GDM1 (cell line): ENCODE measurements at regions not wholly inside any gene's neighbourhood (a gene's known extent, or its start where the extent isn't known, plus 50 kb on each side); places are given as distances from the start of the nearest gene placed in this dataset.

ENCODE experiments used
- DNase-seq: peaks from one replicate; lab custom pipeline; 2025; lab: John Stamatoyannopoulos, UW

DNA sequence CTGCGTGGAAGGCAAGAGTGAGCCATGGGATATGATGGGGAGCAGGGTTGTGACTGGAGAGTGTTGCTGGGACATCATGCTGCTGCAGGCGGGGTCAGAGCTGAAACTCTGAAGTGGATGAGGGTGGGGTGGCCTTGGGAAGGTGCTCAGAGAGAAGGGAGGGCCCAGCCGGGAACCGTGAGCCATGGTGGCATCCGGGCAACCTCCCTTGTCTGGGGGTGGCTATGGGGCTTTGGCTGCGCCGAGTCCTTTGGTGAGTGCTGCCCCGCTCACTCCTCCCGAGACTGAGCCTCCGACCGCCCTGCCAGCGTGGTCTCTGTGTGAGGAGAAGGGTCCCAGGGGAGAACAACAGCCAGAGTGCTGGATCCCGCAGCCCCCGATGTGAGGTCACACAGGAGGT is 632.0 kb downstream of the BRD1 start:
- no peak for DNase-seq

GRCh38 chr22:49193901-49194465 is 633.7 kb downstream of the BRD1 start:
- DNase-seq, result no peak

GRCh38 chr22:49193348-49193747 is 634.3 kb downstream of the BRD1 start:
- no peak for DNase-seq

- no peak for DNase-seq
Measured at GRCh38 chr22:49192857-49193250, 634.8 kb downstream of the BRD1 start.

GRCh38 chr22:49192180-49192856 is 635.4 kb downstream of the BRD1 start:
- DNase-seq, result no peak

GRCh38 chr22:49191506-49191980 is 636.1 kb downstream of the BRD1 start:
- DNase-seq, result no peak

DNA sequence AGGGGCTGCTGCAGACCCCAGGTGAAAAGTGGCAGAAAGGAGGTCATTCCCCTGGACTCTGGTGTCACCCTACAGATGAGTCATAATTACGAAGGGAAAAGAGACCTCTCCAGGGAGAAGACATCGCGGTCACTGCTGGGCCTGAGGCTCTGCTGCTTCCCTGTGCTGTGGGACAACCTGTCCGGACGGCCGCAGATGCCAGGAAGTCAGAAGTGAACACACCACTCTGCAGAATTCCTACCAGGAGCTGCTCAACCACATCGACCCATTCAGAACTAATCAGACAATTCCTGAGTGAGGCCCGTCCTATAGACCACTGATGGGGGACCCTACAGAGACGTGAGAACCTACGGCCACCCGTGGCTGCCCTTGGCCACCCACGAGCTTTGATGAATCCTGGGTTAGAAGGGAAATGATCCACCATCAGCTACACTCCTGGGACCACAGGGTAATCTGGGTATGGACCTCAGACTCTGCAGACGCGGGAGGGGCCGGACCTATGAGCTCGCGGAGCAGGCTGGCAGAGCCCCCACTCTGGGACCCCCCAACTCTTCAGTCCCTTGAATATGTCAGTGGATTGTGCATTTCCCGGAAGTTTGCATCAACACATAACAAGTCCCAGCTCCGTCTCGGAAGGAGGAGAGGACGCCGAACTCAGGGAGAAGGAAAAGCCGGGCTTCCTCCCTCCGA is 636.7 kb downstream of the BRD1 start:
- DNase-seq, result no peak

- no peak for DNase-seq
Measured at GRCh38 chr22:49189871-49190270, 637.8 kb downstream of the BRD1 start.

DNA sequence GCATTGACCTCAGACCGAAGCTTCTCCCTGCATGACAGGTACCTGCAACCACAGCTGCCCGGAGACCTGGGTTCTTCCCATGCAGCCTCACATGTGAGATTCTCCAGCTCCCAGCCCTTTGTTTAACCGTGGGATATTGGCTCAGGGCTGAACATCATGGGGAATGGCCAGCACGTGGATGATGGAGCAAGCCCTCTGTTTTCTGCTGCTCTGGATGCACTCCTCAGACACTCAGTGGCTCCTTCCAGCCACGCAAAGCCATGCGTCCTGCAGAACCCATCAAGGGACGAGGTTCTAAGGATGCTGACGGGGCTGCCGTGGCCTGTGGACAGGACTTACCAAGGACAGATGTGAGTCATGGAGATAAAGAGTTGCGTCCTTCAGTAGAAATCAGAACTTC is 639.1 kb downstream of the BRD1 start:
- no peak for DNase-seq

GRCh38 chr22:49188091-49188490 is 639.6 kb downstream of the BRD1 start:
- no peak for DNase-seq

DNA sequence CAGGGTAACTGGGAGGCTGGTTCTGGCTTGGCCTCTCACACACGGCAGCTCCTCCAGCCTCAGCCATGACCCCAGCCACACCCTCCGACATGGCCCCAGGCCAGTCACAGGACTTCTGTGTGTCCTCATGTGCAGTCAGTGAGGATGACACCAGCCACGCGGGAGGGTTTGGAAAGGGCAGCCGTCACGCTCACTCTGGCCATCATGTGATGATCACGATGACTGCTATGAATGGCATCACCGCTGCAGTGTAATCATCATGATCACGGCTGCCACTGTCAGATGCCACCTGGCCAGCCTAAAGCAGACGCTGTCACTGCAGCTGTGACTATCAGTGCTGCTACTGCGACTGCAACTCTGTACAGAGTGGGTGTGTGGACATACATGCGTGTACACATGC is 640.9 kb downstream of the BRD1 start:
- no peak for DNase-seq

DNA sequence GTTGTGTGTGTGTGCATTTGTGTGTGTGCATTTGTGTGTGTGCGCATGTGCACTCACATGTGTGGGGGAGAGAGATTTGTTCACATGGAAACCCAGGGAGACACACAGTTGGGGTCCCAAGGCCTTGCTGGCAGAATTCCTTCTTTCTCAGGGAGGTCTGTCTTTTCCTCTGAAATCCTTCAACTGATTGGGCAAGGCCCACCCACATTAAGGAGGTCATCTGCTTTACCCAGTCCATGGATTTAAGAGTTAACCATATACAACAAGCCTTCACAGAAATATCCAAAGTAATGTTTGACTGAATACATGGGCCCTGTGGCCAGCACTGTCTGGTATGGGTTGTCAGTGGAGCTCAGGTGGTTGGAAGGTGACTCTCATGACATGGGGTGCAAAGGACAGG is 641.4 kb downstream of the BRD1 start:
- DNase-seq, result no peak

DNA sequence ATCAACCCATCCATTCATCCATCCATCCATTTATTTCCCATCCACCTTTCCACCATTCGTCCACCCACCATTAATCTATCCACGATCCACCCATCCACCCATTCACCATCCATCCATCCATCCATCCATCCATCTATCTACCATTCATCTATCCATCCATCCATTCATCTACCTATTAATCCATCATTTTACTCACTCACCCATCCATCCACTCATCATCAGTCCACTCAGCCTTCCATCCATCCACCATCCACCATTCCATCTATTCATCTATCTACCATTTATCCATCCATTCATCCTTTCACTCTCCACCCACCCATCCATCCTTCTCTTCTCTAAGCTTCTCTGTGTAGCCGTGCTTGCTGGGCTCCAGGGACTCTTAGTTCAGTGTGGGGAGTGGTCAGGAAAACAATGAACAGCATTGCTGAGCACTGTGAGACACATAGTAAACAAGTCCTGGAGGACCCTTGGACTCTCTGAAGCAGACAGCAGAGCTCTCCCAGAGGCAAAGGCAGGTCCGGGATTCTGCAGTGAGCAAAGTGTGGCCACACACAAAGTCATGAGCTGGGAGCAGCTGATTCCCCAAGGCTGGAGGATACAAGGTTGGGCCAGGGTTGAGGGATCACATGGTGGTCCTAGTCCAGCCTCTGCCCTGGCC is 642.2 kb downstream of the BRD1 start:
- DNase-seq, result no peak

- no peak for DNase-seq
Measured at GRCh38 chr22:49184736-49185135, 642.9 kb downstream of the BRD1 start.

DNA sequence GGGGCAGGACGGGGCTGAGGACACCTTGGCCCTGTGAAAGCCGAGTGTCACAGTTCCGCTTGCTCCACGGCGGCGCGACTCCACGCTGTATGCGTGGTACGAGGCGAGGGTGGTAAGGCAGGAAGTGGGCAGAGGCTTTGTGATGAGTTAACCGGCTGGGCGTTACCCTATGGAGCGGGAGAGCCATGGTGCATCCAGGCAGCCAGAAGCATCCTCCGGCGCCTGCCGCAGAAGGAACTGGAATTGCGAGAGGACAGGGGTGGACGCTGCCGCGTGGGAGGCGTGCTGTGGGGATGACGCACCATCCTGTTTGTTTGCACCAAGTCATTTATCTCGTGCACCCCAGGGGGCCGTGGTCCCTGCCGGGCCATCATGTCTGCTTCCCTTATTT is 643.9 kb downstream of the BRD1 start:
- no peak for DNase-seq

GRCh38 chr22:49183208-49183825 is 644.4 kb downstream of the BRD1 start:
- DNase-seq, result no peak

DNA sequence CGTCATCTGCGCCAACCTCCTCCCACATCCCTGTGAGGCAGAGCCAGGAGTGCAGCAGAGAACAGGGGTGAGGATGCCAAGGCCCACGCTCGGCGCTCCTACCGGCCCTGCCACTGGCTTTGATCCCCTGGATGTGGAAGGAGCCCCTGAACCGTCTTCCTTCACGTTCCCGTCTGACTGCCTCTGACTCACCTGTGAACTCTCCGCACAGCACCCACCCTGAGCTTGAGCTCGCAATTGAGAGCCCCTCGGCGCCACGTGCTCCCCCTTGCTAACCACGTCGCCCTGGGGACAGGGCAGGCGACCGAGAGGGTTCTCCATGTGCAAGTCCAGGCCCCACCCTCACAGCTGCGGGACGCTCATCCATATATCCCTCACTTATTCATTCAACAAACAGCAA is 645.3 kb downstream of the BRD1 start:
- no peak for DNase-seq

DNA sequence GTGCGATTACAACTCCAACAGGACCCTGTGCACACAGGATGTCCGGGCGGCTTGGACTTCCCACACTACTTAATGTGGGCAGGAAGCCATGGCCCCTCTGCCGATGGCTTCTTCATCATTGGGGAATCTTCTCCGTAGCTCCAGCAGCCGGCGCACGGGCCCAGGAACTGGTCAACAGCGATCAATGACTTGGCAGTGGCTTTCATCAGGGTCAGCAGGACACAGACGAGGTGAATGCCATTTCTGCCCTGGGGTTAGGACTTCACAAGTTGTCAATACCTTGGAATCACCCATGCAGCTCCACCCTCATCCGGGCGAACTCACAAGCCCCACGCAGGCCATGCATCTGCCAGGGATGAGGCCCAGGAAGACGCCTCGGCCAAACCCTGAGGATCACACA is 645.7 kb downstream of the BRD1 start:
- no peak for DNase-seq

DNA sequence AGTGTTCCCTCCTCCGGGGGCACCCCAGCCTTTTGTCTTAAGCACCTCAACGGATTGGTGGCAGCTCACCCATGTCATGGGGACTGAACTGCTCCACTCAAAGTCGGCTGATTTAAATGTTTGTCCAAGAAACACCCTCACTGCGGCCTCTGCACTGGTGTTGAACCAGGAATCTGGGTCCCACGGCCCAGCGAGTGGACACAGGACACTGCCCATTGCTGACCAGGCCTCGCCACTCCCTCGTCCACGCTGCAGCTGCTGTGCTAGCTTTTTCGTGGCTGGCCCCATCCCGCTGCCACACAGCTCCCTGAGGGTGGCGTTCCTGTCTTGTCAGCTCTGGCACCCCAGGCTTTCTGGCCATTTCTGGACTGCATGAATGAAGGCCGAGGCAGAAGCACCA is 646.2 kb downstream of the BRD1 start:
- DNase-seq, result no peak

DNA sequence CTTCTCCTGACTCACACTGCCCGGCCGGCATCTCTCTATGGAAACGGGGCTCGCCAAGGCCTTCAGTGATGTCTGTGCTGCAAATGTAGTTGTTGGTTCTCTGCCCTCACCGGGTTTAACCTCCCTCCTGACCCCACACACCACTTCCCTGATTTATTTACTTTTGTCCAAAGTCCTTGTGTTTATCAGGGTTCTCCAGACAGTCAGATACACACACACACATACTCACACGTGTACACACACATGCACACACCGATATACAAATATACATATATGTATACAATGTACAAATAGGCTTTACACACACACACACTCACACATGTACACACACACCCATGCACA is 647.0 kb downstream of the BRD1 start:
- DNase-seq, result no peak

DNA sequence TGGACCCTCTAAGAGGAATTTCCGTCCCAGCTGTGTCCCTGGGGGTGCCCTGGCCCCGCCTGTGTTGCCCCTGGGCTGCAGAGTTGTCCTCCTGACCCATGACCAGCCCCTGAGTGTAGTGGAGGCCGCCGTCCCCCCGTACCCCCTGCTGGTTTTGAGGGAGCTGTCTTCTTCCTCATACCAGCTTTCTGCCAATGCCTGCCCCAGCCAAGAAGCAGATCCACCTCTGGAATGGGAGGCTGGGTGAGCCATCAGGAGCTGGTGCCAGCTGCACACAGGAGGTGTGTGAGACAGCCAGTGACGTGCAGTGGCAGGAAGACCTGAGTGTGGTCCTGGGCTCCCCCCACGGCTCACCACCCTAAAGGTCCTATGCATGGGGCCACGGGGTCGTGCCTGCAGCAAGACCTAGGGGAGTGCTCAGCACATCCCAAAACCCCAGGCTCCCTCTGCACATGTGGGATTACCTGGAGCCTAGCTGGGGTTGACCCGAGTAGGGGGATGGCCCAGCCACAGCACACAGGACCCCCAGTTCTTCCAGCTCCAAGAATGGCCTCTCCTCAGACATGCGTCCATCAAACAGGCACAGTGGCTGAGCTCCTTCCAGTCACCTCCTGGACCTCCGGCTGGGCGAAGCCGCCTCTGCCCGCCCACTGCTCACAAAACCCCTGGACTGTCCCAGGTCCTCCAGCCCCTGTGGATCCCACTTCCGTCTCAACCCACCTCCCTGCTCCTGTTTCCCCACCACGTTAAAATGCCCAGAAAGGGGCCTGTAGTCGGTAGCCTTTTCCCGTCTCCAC is 647.6 kb downstream of the BRD1 start:
- no peak for DNase-seq

- DNase-seq, result no peak
Measured at GRCh38 chr22:49179175-49179574, 648.5 kb downstream of the BRD1 start.
